ENCODE measurements at regions not wholly inside any gene's neighbourhood (a gene's known extent, or its start where the extent isn't known, plus 50 kb on each side); places are given as distances from the start of the nearest gene placed in this dataset.
A peak's percentile ranks its signal among the peaks of the same experiment; 100 is the strongest.
"Not testable (repeated sequence)": the region's sequence is repeated elsewhere in the genome, so short reads cannot be mapped to it uniquely, and the experiment has no call there.

DNA sequence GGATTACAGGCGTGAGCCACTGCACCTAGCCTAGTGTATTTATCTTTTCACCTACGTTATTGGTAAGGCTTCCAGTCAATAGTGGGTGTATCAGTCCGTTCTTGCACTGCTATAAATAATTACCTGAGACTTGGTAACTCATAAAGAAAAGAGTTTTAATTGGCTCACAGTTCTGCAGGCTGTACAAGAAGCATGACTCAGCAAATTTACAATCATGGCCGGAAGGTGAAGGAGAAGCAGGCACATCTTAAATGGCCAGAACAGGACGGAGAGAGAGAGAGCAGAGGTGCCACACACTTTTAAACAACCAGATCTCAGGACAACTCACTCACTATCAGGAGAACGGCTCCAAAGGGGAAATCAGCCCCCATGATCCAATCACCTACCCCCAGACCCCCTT is 873.3 kb upstream of the AUTS2 start:
- no peak for DNase-seq

DNA sequence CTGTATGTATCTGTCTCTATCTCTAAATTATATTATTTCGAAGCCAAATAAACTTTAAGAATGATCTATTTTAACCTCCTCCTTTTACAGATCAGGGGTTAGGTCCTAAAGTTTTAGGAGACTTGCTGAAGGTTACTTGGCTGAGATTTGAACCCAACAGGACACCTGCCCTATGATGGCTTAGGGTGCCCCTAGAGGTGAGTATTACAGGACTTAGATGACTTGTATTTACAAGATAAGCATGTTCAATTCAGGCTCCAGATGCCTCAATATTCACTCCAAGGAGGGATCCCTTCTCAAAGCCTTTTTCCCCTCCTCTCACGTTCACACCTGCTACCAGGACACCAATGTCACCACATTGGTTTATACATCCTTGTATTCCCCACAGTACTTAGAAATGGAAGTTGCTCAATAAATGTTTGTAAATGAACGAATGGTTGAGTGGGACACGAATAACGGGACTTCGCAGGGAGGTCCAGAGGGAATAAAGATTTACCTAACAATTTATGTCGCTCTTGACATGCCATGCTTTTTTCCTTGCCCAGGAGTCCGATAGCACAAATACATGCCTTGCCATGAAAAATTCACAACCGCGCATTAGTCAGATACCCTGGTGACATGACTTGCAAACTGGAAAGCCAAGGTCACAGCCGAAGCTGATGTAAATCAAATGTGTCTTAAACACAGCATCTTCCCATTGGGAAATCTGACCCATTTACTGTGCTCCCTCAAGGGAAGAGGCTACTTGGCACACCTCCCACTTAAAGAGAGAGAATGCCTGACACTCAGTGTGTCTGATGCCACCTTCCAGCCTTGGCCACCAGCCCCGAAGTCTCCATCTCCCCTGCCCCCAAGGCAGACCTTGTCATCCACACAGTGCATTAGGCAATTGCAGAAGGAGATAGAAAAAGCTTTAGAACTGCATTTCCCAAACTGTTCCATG is 872.2 kb upstream of the AUTS2 start:
- DNase-seq: peak; percentile 2

DNA sequence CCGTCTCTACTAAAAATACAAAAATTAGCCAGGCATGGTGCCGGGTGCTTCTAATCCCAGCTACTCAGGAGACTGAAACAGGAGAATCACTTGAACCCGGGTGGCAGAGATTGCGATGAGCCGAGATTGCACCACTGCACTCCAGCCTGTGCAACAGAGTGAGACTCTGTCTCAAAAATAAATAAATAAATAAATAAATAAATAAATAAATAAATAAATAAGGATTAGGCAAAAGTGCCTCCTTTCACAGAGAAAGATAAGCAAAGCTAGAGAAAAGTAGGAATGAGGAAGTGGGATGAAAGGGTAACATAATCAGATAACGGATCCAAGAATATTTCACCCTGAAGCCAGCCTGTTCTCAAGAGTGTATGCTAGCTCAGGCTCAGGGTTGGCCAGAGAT is 869.6 kb upstream of the AUTS2 start:
- DNase-seq: not testable (repeated sequence)

DNA sequence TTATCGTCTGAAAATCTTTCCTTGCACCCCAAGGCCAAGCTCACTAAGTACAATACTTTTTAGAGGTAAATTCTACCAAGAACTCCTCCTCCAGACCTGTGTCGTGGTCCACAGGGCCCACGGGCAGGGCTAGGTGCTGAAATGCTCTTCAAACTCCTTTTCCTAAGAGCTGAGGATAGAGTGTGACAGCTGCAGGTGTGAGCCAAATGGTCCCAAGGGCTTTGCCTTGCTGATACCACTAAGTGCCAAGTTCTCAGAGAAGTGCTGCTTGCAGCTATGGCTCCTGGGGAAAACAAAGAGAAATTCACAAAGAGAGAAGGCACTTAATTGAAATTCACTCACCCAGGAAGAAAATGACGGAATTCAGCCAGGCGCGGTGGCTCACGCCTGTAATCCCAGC is 868.9 kb upstream of the AUTS2 start:
- no peak for DNase-seq

DNA sequence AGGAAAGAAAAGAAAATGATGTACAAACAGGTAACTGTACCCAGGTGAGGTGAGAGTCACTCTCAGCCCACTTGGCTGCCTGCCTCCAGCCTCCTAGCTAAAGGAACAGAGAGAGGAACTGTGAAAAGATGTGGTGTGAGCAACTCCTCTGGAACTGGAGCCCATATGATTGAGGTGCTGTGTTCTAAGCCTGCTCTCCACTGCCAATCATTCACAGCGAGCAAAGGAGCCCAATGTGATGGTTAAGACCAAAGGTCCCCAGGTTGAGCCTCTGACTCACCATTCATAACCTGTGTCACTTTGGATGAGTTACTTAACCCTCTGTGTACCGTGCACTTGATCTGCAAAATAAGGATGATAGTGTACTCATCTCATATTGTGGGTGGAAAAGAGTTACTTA is 868.1 kb upstream of the AUTS2 start:
- DNase-seq: no peak

- DNase-seq: no peak
Observed at GRCh38 chr7:68730964-68731363, 867.3 kb upstream of the AUTS2 start.

DNA sequence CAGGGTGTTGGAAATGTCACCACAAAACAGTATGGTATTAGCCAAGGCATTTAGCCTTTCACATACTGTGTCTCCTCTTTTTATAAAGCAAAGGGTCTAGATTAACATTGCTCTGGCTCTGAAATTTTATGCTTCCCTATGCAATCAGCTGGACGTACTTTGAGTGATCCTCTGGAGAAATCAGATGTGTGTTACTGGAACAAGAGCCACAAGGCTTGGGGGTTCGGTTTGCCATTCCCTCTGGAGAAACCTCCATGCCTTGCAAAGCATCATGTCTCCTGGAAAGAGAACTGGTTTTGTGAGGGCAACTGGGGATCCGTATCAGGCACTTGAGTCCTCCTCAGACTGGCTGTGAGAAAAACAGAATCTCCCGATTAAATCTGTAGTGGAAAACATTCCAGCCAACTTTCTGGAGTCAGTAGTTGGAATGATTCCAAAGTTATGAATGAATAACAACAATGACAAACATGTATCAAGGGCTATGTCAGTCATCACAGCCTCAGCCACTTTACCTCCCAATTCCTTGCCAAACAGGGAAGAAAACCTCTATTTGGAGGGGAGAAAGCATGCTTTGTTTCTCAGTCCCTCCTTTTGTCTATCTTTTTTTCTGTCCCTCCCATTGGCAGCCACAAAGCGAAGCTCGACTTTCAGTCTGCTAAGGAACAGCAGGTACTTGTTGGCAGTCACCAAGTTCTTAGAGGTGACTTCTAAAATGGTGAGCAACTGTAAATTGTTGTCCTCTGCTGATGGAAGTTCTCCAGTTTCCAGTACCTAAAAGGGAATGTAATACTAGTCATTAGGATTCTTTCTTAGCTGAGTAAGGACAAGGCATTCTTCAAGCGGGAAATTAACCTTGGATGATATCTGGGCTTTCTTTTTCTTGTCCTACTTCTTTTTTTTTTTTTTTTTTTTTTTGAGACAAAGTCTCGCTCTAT is 864.8 kb upstream of the AUTS2 start:
- peak; percentile 55 for DNase-seq

DNA sequence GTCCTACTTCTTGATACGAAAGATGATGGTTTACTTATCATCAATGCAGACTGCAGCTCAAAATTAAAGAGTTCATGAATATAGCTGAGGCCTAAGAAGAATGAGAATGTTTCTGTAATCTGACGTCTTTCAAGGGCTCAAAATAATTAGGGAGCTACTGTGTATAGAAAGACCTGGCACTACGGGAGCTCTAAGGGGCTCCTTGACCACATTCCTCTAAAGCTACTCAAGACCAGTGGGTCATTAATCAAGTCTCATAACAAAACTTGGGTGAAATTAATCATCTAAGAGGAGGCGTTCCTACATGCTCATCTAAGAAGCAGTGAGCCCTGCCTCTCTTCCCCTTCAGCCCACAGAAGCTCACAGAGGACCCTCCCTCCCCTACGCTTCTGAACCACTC is 863.8 kb upstream of the AUTS2 start:
- DNase-seq: no peak

DNA sequence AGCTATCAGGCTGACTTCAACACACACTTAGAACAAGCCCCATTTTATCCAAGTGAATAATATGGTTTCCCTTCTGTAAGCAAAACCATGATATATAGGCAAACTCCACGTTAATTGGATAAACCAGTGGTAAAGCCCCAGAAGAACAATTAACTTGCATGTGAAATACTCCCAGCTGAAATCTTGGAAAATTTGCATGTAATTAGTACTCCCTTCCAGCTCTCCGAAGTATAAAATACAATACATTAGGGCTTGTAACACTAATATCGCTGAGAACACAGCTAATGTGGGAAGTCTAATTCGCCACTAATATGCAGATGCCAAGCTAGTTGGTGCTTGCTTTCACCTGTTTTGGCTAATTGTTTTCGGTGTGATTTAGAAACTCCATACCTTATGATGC is 859.0 kb upstream of the AUTS2 start:
- DNase-seq: no peak

DNA sequence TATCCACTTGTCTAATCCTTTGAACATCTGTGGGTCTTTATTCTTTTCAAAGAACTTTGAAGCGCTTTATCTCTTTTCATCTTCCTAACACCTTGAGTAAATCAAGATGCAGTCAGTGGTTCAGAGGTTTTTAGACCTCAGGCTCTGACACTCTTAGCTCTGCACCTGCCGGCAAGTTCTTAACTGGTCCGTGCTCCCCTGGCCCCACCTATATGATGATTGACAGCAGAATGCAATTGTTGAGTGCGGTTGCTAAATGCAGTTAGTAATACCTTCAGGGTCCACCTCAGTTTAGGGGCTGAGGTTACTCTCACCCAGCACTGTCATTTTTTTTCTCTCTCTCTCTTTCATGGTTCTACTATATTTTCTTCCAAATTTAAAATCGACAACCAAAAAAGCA is 854.2 kb upstream of the AUTS2 start:
- DNase-seq: no peak

DNA sequence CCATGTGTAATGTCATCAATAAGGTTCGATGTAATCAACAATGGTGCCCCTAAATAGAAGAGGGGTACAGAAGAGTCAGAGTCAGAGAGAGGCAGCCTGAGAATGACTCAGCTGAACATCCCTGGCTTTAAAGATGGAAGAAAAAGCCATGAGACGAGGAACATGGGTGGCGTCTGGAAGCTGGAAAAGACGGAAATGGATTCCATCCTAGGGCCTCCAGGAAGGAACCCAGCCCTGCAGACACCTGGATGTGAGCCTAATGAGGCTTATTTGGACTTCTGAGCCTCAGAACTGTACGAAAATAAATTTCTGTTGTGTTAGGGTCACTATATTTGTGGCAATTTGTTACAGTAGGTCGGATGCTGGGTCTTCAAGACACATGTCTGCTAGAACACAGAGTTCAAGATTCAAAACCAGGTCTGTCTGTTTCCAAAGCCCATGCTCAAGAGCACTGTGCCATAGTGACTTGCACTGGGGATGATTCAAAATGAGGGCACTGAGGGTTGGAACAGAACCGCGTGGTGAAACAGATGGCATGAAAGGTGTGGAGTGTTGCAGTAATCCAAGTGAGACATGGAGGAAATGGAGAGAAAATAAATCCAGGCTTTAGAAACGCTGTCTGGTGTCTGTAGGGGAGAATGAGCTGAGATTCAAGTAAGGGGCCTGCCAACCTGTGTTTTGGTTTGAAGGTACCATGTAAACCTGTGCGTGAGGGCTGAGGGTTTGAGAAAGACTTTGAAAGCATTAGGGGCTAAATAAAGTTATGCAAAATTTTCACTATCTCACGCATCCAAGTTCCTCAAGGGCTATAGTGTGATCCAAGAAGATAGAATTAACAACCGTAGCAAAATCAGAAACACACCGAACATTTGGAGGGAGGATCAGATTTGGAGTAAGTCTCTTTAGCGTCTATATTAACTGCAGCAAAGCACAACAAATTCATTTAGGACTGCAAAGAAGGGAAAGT is 849.1 kb upstream of the AUTS2 start:
- DNase-seq: no peak

DNA sequence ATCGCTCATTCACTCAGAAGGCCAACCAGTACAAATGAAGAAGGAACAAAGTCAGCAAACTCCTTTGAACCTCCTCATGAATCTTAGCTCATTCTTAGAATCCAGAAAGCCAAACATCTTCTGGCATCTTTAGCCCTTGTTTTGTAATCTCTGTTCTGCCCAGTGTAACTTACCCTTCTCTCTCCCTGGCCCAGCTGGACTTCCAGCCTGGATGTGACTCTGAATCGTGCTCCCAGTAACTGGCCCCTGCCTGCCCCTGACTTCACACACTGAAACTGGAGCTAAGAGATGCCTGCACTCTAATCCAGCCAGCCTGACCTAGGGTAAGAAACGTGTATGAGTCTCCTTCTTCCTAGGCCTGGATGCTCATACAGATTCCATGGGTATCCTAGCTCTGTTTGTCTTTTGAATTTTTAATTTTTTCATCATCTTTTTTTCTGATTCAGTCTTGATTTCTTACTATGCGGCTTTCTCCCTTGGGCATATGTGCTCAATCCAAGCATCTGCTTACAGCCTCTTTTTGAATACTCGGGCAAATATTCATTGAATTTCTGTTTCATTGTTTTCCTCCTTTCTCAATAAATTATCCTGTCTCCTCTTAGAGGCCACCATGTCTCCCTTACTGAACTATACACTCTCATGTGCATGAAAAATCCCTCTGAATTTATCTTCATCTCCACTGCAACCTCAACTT is 845.6 kb upstream of the AUTS2 start:
- DNase-seq: peak; percentile 16

DNA sequence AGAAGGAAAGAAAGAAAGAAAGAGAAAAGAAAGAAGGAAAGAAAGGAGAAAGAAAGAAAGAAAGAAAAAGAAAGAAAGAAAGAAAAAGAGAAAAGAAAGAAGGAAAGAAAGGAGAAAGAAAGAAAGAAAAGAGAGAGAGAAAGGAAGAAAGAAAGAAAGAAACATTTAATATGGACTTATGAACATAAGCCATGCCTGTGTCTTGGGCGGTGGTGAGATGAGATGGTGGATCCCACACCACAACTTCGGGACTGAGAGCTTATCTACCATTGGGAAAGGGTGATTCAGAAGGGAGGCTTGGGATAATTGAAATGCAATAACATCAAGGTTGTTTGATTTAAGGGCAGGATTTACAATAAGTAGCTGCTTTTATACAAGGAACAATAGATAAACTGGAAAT is 843.9 kb upstream of the AUTS2 start:
- no peak for DNase-seq

DNA sequence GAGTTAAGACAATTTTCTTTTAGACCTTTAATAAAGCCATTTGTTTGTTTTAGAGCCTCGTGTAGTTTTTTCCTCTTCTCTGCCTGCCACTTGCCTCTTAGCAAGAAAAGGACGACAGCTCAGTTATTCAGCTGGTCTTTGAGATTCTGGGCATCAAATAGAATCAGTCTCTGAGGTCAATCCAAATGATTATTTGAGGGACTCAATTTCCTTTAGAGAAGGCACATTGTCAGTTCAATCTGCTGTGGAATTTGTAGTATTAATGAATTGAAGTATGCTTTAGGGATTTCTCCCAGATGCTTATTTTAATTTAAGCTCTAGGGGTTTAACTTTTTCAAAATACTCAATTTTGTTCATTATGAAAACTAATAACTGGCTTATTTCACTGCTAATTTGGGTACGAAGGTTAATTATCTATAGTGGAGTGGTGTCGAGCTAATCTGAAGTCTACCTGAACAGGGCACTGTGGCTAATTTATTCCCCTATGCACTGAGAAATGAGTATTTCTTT is 841.2 kb upstream of the AUTS2 start:
- DNase-seq: no peak

- DNase-seq: no peak
Observed at GRCh38 chr7:68760556-68760955, 837.7 kb upstream of the AUTS2 start.

GRCh38 chr7:68767462-68767861 is 830.8 kb upstream of the AUTS2 start:
- DNase-seq: no peak

DNA sequence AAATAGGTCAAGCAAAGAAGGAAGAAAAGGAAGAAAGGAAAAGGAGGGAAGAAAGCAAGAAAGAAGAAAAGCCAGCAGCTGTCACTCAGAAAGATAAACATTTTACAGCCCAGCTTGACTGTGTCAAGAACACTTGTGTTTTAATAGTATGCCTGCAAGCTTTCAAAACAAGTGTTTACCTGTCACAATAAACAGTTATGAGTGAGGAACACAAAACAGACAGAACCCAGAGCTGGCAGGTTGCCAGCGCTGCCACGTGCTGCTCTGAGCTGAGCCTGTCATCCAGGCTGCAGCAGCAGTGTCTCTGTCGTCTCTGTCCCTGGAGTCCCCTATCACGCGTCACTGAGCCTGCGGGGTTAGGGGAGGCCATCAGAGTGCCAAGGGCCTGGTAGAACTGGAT is 827.6 kb upstream of the AUTS2 start:
- DNase-seq: peak; percentile 13

- no peak for DNase-seq
Observed at GRCh38 chr7:68776326-68776725, 821.9 kb upstream of the AUTS2 start.

GRCh38 chr7:68783684-68784083 is 814.6 kb upstream of the AUTS2 start:
- DNase-seq: peak; percentile 19

GRCh38 chr7:68785036-68785435 is 813.2 kb upstream of the AUTS2 start:
- peak; percentile 13 for DNase-seq

- no peak for DNase-seq
Observed at GRCh38 chr7:68787566-68787965, 810.7 kb upstream of the AUTS2 start.
